Gastrocnemius medialis (tissue), 4 donors: ENCODE measurements at regions not wholly inside any gene's neighbourhood (a gene's known extent, or its start where the extent isn't known, plus 50 kb on each side); places are given as distances from the start of the nearest gene placed in this dataset.
"Not testable (repeated sequence)": the region's sequence is repeated elsewhere in the genome, so short reads cannot be mapped to it uniquely, and the experiment has no call there.

Experiments used
- ATAC-seq, 2 donors: fragments of 150-250 bp; one replicate each; pipeline ENCODE4 v1.9.1; 2016
- DNase-seq, 2 donors: peaks; one replicate each; pipeline ENCODE4 v3.0.0-alpha.2; 2019
- H3K27ac ChIP-seq, 4 donors: fragments of 200-600 bp; sonication (generic); 1 replicate in 1 of 4; 2 replicates in 3 of 4; pipeline ENCODE4 v1.5.1; 2016 to 2018; ENCODE audit warnings: mild to moderate bottlenecking in 2 of 4, moderate library complexity in 1 of 4
- H3K27me3 ChIP-seq, 3 donors: fragments of 200-600 bp; sonication (generic) in 2 of 3; 1 replicate in 1 of 3; 2 replicates in 2 of 3; pipeline versions ENCODE4 v1.5.1 to v1.6.0; 2016 to 2019; ENCODE audit warnings: mild to moderate bottlenecking in 1 of 3, moderate library complexity in 1 of 3
- H3K36me3 ChIP-seq, 2 donors: fragments of 200-600 bp; sonication (generic) in 1 of 2; one replicate each; pipeline ENCODE4 v1.5.1; 2017 to 2018
- H3K4me1 ChIP-seq, 2 donors: fragments of 200-600 bp; sonication (generic) in 1 of 2; one replicate each; pipeline ENCODE4 v1.5.1; 2016 to 2017; ENCODE audit warnings: mild to moderate bottlenecking in 2 of 2
- H3K4me3 ChIP-seq, 4 donors: fragments of 200-600 bp; sonication (generic) in 3 of 4; 1 replicate in 1 of 4; 2 replicates in 3 of 4; pipeline ENCODE4 v1.5.1; 2016 to 2019; ENCODE audit warnings: mild to moderate bottlenecking in 2 of 4
- H3K9me3 ChIP-seq, 3 donors: fragments of 200-600 bp; sonication (generic) in 2 of 3; 1 replicate in 1 of 3; 2 replicates in 2 of 3; pipeline ENCODE4 v1.5.1; 2016 to 2019
- CTCF ChIP-seq, 5 experiments: fragments of 450-650 bp in 3 of 5; fragments of 200-600 bp in 2 of 5; sonication (generic) in 2 of 5; IDR thresholded peaks in 4 of 5; conservative IDR thresholded peaks in 1 of 5; 1 replicate in 4 of 5; 2 replicates in 1 of 5; pipeline ENCODE4 v1.5.1; 2016 to 2019; ENCODE audit warnings: antibody characterized with exemption in 5 of 5, mild to moderate bottlenecking in 3 of 5, moderate library complexity in 3 of 5
- POLR2A ChIP-seq, 2 donors: fragments of 450-650 bp; IDR thresholded peaks; one replicate each; pipeline ENCODE4 v1.6.1; 2017; ENCODE audit warnings: antibody characterized with exemption in 2 of 2, mild to moderate bottlenecking in 2 of 2, moderate library complexity in 2 of 2
- in situ Hi-C, 4 donors: fragments of 200-750 bp; cut with MboI; loops; one replicate each; pipeline versions ENCODE4 v1.15.0 to v1.8.0; 2017; ENCODE audit warnings: low sequenced_read_pairs in 4 of 4
- intact Hi-C: fragments of 100-400 bp; cut with DNase I; formaldehyde crosslinking; loops from one replicate; pipeline ENCODE4 v1.15.1; 2023; ENCODE audit warnings: low total_unique reads

- no peak overlapping the region for H3K4me3 ChIP-seq
- TF ChIP-seq POLR2A (IDR thresholded peaks at IDR 0.05) (no peak), CTCF (IDR thresholded peaks at IDR 0.05 in 4 of 5, conservative IDR thresholded peaks at IDR 0.05 in 1 of 5) (no peak)
- H3K27ac ChIP-seq, result no peak overlapping the region
- intact Hi-C loops, result no loop called here
- no peaks in the 10 kb centered on the region for H3K9me3 ChIP-seq
- in situ Hi-C loops, result no loop called here
- no peaks in the 10 kb centered on the region for H3K27me3 ChIP-seq
- DNase-seq (no peak), ATAC-seq (no peak)
- H3K4me1 ChIP-seq, result no peaks in the 10 kb centered on the region
- no peaks in the 10 kb centered on the region for H3K36me3 ChIP-seq
Observed at GRCh38 chr6:103826209-103826608, 1033.5 kb downstream of the HACE1 start.

GRCh38 chr6:103820148-103820547, 1039.6 kb downstream of the HACE1 start:
- ATAC-seq (no peak), DNase-seq (no peak)
- Histone ChIP-seq H3K36me3 (no peaks in the 10 kb centered on the region), H3K9me3 (no peaks in the 10 kb centered on the region), H3K4me1 (no peaks in the 10 kb centered on the region), H3K4me3 (no peak overlapping the region), H3K27me3 (no peaks in the 10 kb centered on the region), H3K27ac (no peak overlapping the region)
- no peak for TF ChIP-seq CTCF (IDR thresholded peaks at IDR 0.05 in 4 of 5, conservative IDR thresholded peaks at IDR 0.05 in 1 of 5)
- TF ChIP-seq POLR2A (IDR thresholded peaks at IDR 0.05), result no peak
- intact Hi-C loops (no loop called here), in situ Hi-C loops (no loop called here)

GRCh38 chr6:103819509-103819908, 1040.2 kb downstream of the HACE1 start:
- H3K27ac ChIP-seq, result no peak overlapping the region
- H3K4me3 ChIP-seq, result no peak overlapping the region
- no peaks in the 10 kb centered on the region for H3K9me3 ChIP-seq
- ATAC-seq (no peak), DNase-seq (no peak)
- no peaks in the 10 kb centered on the region for H3K4me1 ChIP-seq
- TF ChIP-seq CTCF (IDR thresholded peaks at IDR 0.05 in 4 of 5, conservative IDR thresholded peaks at IDR 0.05 in 1 of 5) (no peak), POLR2A (IDR thresholded peaks at IDR 0.05) (no peak)
- no peaks in the 10 kb centered on the region for H3K36me3 ChIP-seq
- in situ Hi-C loops, result no loop called here
- intact Hi-C loops, result no loop called here
- no peaks in the 10 kb centered on the region for H3K27me3 ChIP-seq

GRCh38 chr6:103812970-103813369, 1046.7 kb downstream of the HACE1 start:
- H3K4me3 ChIP-seq, result no peak overlapping the region
- ATAC-seq (no peak), DNase-seq (no peak)
- H3K36me3 ChIP-seq, result no peaks in the 10 kb centered on the region
- intact Hi-C loops (no loop called here), in situ Hi-C loops (no loop called here)
- TF ChIP-seq CTCF (IDR thresholded peaks at IDR 0.05 in 4 of 5, conservative IDR thresholded peaks at IDR 0.05 in 1 of 5) (no peak), POLR2A (IDR thresholded peaks at IDR 0.05) (no peak)
- H3K27me3 ChIP-seq, result no peaks in the 10 kb centered on the region
- no peaks in the 10 kb centered on the region for H3K4me1 ChIP-seq
- H3K9me3 ChIP-seq, result no peaks in the 10 kb centered on the region
- no peak overlapping the region for H3K27ac ChIP-seq

GRCh38 chr6:103801901-103802479, 1057.7 kb downstream of the HACE1 start:
- in situ Hi-C loops, H3K9me3 ChIP-seq, H3K36me3 ChIP-seq, H3K27ac ChIP-seq, H3K4me1 ChIP-seq, intact Hi-C loops, H3K4me3 ChIP-seq, DNase-seq, H3K27me3 ChIP-seq, ATAC-seq: not testable (repeated sequence)
